WI38 (cell line): ENCODE measurements at regions not wholly inside any gene's neighbourhood (a gene's known extent, or its start where the extent isn't known, plus 50 kb on each side); places are given as distances from the start of the nearest gene placed in this dataset.

Experiments used
- H3K4me3 ChIP-seq: 2 replicates; pipeline ENCODE4 v1.5.1; 2011; ENCODE audit warnings: low read depth, mild to moderate bottlenecking, control low read depth, low read length
- CTCF ChIP-seq: IDR thresholded peaks from 2 replicates; pipeline ENCODE4 v1.5.1; 2012; ENCODE audit warnings: low read depth, mild to moderate bottlenecking, control low read depth, low read length

- H3K4me3 ChIP-seq: no peak overlapping the region
- no peak for TF ChIP-seq CTCF
Measured at GRCh38 chr12:90124914-90125313, 416.3 kb upstream of the ATP2B1 start.

- H3K4me3 ChIP-seq: no peak overlapping the region
- no peak for TF ChIP-seq CTCF
Measured at GRCh38 chr12:90124289-90124688, 415.7 kb upstream of the ATP2B1 start.

- TF ChIP-seq CTCF: no peak
Measured at GRCh38 chr12:90122681-90123080, 414.0 kb upstream of the ATP2B1 start.

GRCh38 chr12:90120627-90121026, 412.0 kb upstream of the ATP2B1 start:
- H3K4me3 ChIP-seq: no peak overlapping the region
- TF ChIP-seq CTCF: no peak

More at GRCh38 chr12:90122681-90123080, 414.0 kb upstream of the ATP2B1 start:
- no peak overlapping the region for H3K4me3 ChIP-seq

- no peak overlapping the region for H3K4me3 ChIP-seq
- TF ChIP-seq CTCF: no peak
Measured at GRCh38 chr12:90112666-90113065, 404.0 kb upstream of the ATP2B1 start.

GRCh38 chr12:90111791-90112580, 403.3 kb upstream of the ATP2B1 start:
- TF ChIP-seq CTCF: no peak

GRCh38 chr12:90106568-90106967, 397.9 kb upstream of the ATP2B1 start:
- TF ChIP-seq CTCF: no peak
- H3K4me3 ChIP-seq: no peak overlapping the region

More at GRCh38 chr12:90111791-90112580, 403.3 kb upstream of the ATP2B1 start:
- no peak overlapping the region for H3K4me3 ChIP-seq
